GM12878 (cell line): ENCODE measurements at regions not wholly inside any gene's neighbourhood (a gene's known extent, or its start where the extent isn't known, plus 50 kb on each side); places are given as distances from the start of the nearest gene placed in this dataset.

Experiments used
- ATF2 ChIP-seq: IDR thresholded peaks from 2 replicates; pipeline ENCODE4 v1.6.1; 2012; ENCODE audit warnings: low read length, inconsistent platforms
- BCLAF1 ChIP-seq: fragments of 450-650 bp; IDR thresholded peaks from 2 replicates; pipeline ENCODE4 v1.6.1; 2017; ENCODE audit warnings: antibody characterized with exemption, mild to moderate bottlenecking, moderate library complexity
- CEBPB ChIP-seq, 2 experiments: fragments of 150-350 bp in 1 of 2; IDR thresholded peaks; 2 replicates each; pipeline ENCODE4 v1.6.1; 2012 to 2014; ENCODE audit warnings: low read depth in 2 of 2, low read length in 2 of 2, borderline replicate concordance in 1 of 2, inconsistent platforms in 1 of 2
- CTCF ChIP-seq, 3 experiments: IDR thresholded peaks in 2 of 3; conservative IDR thresholded peaks in 1 of 3; 2 replicates each; pipeline ENCODE4 v1.5.1; 2011; ENCODE audit warnings: low read depth in 3 of 3, low read length in 3 of 3, mild to moderate bottlenecking in 3 of 3, control low read depth in 2 of 3, moderate library complexity in 2 of 3, inconsistent platforms in 1 of 3, mixed read lengths in 1 of 3; ENCODE audit not compliant: control insufficient read depth in 2 of 3, insufficient read depth in 1 of 3; ENCODE audit errors: extremely low read depth in 1 of 3
- DPF2 ChIP-seq: fragments of 450-650 bp; IDR thresholded peaks from 2 replicates; pipeline ENCODE4 v1.6.1; 2017; ENCODE audit warnings: mild to moderate bottlenecking
- EED ChIP-seq: sonication (generic); IDR thresholded peaks from 2 replicates; pipeline ENCODE4 v1.6.1; 2016; ENCODE audit warnings: antibody characterized with exemption, low read depth
- EGR1 ChIP-seq, 2 experiments: IDR thresholded peaks; 1 replicate in 1 of 2; 2 replicates in 1 of 2; pipeline ENCODE4 v1.6.1; 2011 to 2012; ENCODE audit warnings: low read depth in 2 of 2, low read length in 2 of 2, borderline replicate concordance in 1 of 2, mild to moderate bottlenecking in 1 of 2, moderate library complexity in 1 of 2
- ETV6 ChIP-seq, 2 experiments: fragments of 450-650 bp in 1 of 2; IDR thresholded peaks in 1 of 2; conservative IDR thresholded peaks in 1 of 2; 2 replicates each; pipeline ENCODE4 v1.6.1; 2014; ENCODE audit warnings: antibody characterized with exemption in 1 of 2, borderline replicate concordance in 1 of 2, low read depth in 1 of 2, mild to moderate bottlenecking in 1 of 2, moderate library complexity in 1 of 2
- EZH2 ChIP-seq: IDR thresholded peaks from 2 replicates; pipeline ENCODE4 v1.6.1; 2012; ENCODE audit warnings: low read depth, mild to moderate bottlenecking, control low read depth, inconsistent platforms, low read length, borderline replicate concordance; ENCODE audit not compliant: control insufficient read depth
- KDM1A ChIP-seq: fragments of 200-600 bp; sonication (generic); IDR thresholded peaks from 2 replicates; pipeline ENCODE4 v1.6.1; 2016; ENCODE audit warnings: borderline replicate concordance
- MYB ChIP-seq: fragments of 150-350 bp; IDR thresholded peaks from 2 replicates; pipeline ENCODE4 v1.6.1; 2014; ENCODE audit warnings: mild to moderate bottlenecking, low read depth, low read length, borderline replicate concordance
- NFYB ChIP-seq: IDR thresholded peaks from 2 replicates; pipeline ENCODE4 v1.6.1; 2011; ENCODE audit warnings: low read depth, mild to moderate bottlenecking, low read length, improper control_type of control experiment, moderate library complexity; ENCODE audit not compliant: insufficient read depth
- NR2F1 ChIP-seq: fragments of 450-650 bp; conservative IDR thresholded peaks from 2 replicates; pipeline ENCODE4 v1.6.1; 2017; ENCODE audit warnings: mild to moderate bottlenecking
- PML ChIP-seq: IDR thresholded peaks from 2 replicates; pipeline ENCODE4 v1.6.1; 2012; ENCODE audit warnings: low read length, inconsistent platforms
- SMC3 ChIP-seq: IDR thresholded peaks from 2 replicates; pipeline ENCODE4 v1.6.1; 2011; ENCODE audit warnings: low read length, improper control_type of control experiment, borderline replicate concordance
- SRF ChIP-seq, 2 experiments: IDR thresholded peaks; 2 replicates each; pipeline ENCODE4 v1.6.1; 2011; ENCODE audit warnings: low read depth in 2 of 2, low read length in 2 of 2, mild to moderate bottlenecking in 1 of 2, moderate library complexity in 1 of 2
- SUPT20H ChIP-seq: IDR thresholded peaks from 2 replicates; pipeline ENCODE4 v1.6.1; 2011; ENCODE audit warnings: low read depth, mild to moderate bottlenecking, low read length, moderate library complexity, borderline replicate concordance; ENCODE audit not compliant: control insufficient read depth
- YY1 ChIP-seq: IDR thresholded peaks from 2 replicates; pipeline ENCODE4 v1.6.1; 2011; ENCODE audit warnings: low read depth, mild to moderate bottlenecking, low read length
- ZBED1 ChIP-seq: IDR thresholded peaks from 2 replicates; pipeline ENCODE4 v1.6.1; 2016; ENCODE audit warnings: borderline replicate concordance
- ZBTB33 ChIP-seq: fragments of 450-650 bp; IDR thresholded peaks from 2 replicates; pipeline ENCODE4 v1.6.1; 2017; ENCODE audit warnings: mild to moderate bottlenecking

- TF ChIP-seq BCLAF1 (no peak), CTCF (IDR thresholded peaks at IDR 0.05 in 2 of 3, conservative IDR thresholded peaks at IDR 0.05 in 1 of 3; ENCODE audit: control insufficient read depth in 2 of 3, extremely low read depth in 1 of 3, insufficient read depth in 1 of 3, low read depth in 3 of 3, low read length in 3 of 3) (no peak), PML (no peak), ZBTB33 (no peak), EGR1 (IDR thresholded peaks at IDR 0.05; ENCODE audit: borderline replicate concordance in 1 of 2, low read depth in 2 of 2, low read length in 2 of 2) (peak in 1 of 2 experiments; percentile 54; a peak in 1 of 3 replicates), SRF (IDR thresholded peaks at IDR 0.05; ENCODE audit: low read depth in 2 of 2, low read length in 2 of 2) (no peak), ZBED1 (peak; percentile 61; the same call in 1 of the 2 replicates), CEBPB (IDR thresholded peaks at IDR 0.05; ENCODE audit: borderline replicate concordance in 1 of 2, low read depth in 2 of 2, low read length in 2 of 2) (no peak), EED (peak; percentile 89), NFYB (no peak), SMC3 (peak; percentile 34; the same call in 1 of the 2 replicates), KDM1A (no peak), MYB (peak; percentile 80; the same call in 1 of the 2 replicates), YY1 (peak; percentile 25; the same call in 1 of the 2 replicates), NR2F1 (peak; percentile 59; the same call in 1 of the 2 replicates), EZH2 (no peak), ETV6 (conservative IDR thresholded peaks at IDR 0.05 in 1 of 2, IDR thresholded peaks at IDR 0.05 in 1 of 2; ENCODE audit: borderline replicate concordance in 1 of 2, low read depth in 1 of 2) (peak in 1 of 2 experiments; percentile 88; a peak in 2 of 4 replicates), DPF2 (peak; percentile 92), SUPT20H (no peak), ATF2 (no peak)
Observed at GRCh38 chr1:25033828-25034705, 104.0 kb upstream of the RUNX3 start (continued).
